WTC11 (cell line): ENCODE measurements at regions not wholly inside any gene's neighbourhood (a gene's known extent, or its start where the extent isn't known, plus 50 kb on each side); places are given as distances from the start of the nearest gene placed in this dataset.

Experiments used
- ATAC-seq: fragments of 200-7000 bp; cut with Tn5 transposase; 2 replicates; pipeline ENCODE4 v1.10.0; 2021; ENCODE audit warnings: mild to moderate bottlenecking, moderate library complexity
- CTCF ChIA-PET: fragments of 300-600 bp; sonication (Branson Sonifier 250); formaldehyde crosslinking; loops from one replicate; lab custom pipeline; 2021; ENCODE audit warnings: antibody characterized with exemption; lab: Charles Lee
- POLR2A ChIA-PET: fragments of 350-600 bp; sonication (Branson Sonifier 250); formaldehyde crosslinking; loops from one replicate; lab custom pipeline; 2021; ENCODE audit warnings: antibody characterized with exemption; lab: Charles Lee
- DNase-seq: peaks from one replicate; pipeline ENCODE4 v3.0.0; 2021; ENCODE audit warnings: low spot score
- H3K27ac Mint-ChIP-seq: 2 replicates; pipeline ENCODE4 v1.8.0; 2021; ENCODE audit warnings: mixed read lengths
- H3K27me3 Mint-ChIP-seq: 2 replicates; pipeline ENCODE4 v1.8.0; 2021; ENCODE audit warnings: low read depth, mild to moderate bottlenecking, moderate library complexity, mixed read lengths
- H3K36me3 Mint-ChIP-seq: 2 replicates; pipeline ENCODE4 v1.8.0; 2021; ENCODE audit warnings: mixed read lengths
- H3K4me1 Mint-ChIP-seq: 2 replicates; pipeline ENCODE4 v1.8.0; 2022; ENCODE audit warnings: mixed read lengths
- H3K4me3 Mint-ChIP-seq: 2 replicates; pipeline ENCODE4 v1.8.0; 2021; ENCODE audit warnings: mild to moderate bottlenecking, moderate library complexity, mixed read lengths
- H3K9me3 Mint-ChIP-seq: 2 replicates; pipeline ENCODE4 v1.8.0; 2021; ENCODE audit warnings: mixed read lengths
- AR ChIP-seq: fragments of 250-450 bp; sonication (Bioruptor Pico); IDR thresholded peaks from 2 replicates; pipeline ENCODE4 v1.9.0; 2021; ENCODE audit warnings: mild to moderate bottlenecking
- E2F1 ChIP-seq: sonication (generic); formaldehyde crosslinking; IDR thresholded peaks from 2 replicates; pipeline ENCODE4 v1.8.0; 2022; ENCODE audit warnings: mild to moderate bottlenecking, missing genetic modification reagents
- EMX1 ChIP-seq: fragments of 250-450 bp; sonication (Bioruptor Pico); IDR thresholded peaks from 2 replicates; pipeline ENCODE4 v1.8.0; 2021; ENCODE audit warnings: mild to moderate bottlenecking
- FOXJ3 ChIP-seq: sonication (generic); formaldehyde crosslinking; IDR thresholded peaks from 2 replicates; pipeline ENCODE4 v1.9.0; 2021; ENCODE audit warnings: missing genetic modification reagents, mild to moderate bottlenecking, borderline replicate concordance
- HMGXB4 ChIP-seq: sonication (generic); formaldehyde crosslinking; IDR thresholded peaks from 2 replicates; pipeline ENCODE4 v1.8.1; 2023; ENCODE audit warnings: mild to moderate bottlenecking, moderate library complexity, missing genetic modification reagents
- JAZF1 ChIP-seq: fragments of 250-450 bp; sonication (Bioruptor Pico); IDR thresholded peaks from 2 replicates; pipeline ENCODE4 v1.9.0; 2021; ENCODE audit warnings: moderate library complexity, mild to moderate bottlenecking, inconsistent platforms
- KAT7 ChIP-seq: sonication (generic); formaldehyde crosslinking; IDR thresholded peaks from 2 replicates; pipeline ENCODE4 v1.8.1; 2023; ENCODE audit warnings: missing genetic modification reagents, mild to moderate bottlenecking, borderline replicate concordance
- MXD4 ChIP-seq: fragments of 250-450 bp; sonication (Bioruptor Pico); IDR thresholded peaks from 2 replicates; pipeline ENCODE4 v1.8.0; 2021; ENCODE audit warnings: mild to moderate bottlenecking, moderate library complexity, borderline replicate concordance
- NFE2L1 ChIP-seq: sonication (generic); formaldehyde crosslinking; IDR thresholded peaks from 2 replicates; pipeline ENCODE4 v1.8.1; 2023; ENCODE audit warnings: missing genetic modification reagents
- NFYB ChIP-seq: sonication (generic); formaldehyde crosslinking; conservative IDR thresholded peaks from 2 replicates; pipeline ENCODE4 v1.8.0; 2022; ENCODE audit warnings: low read depth, missing genetic modification reagents
- PREB ChIP-seq: sonication (generic); formaldehyde crosslinking; IDR thresholded peaks from 2 replicates; pipeline ENCODE4 v1.8.1; 2022; ENCODE audit warnings: mild to moderate bottlenecking, missing genetic modification reagents, moderate library complexity, borderline replicate concordance
- SMAD4 ChIP-seq: sonication (generic); formaldehyde crosslinking; IDR thresholded peaks from 2 replicates; pipeline ENCODE4 v1.8.0; 2022; ENCODE audit warnings: mild to moderate bottlenecking, missing genetic modification reagents
- SP1 ChIP-seq: sonication (generic); formaldehyde crosslinking; conservative IDR thresholded peaks from 2 replicates; pipeline ENCODE4 v1.8.1; 2022; ENCODE audit warnings: missing genetic modification reagents
- ZNF219 ChIP-seq: sonication (generic); formaldehyde crosslinking; IDR thresholded peaks from 2 replicates; pipeline ENCODE4 v1.8.0; 2023; ENCODE audit warnings: missing genetic modification reagents, mild to moderate bottlenecking, borderline replicate concordance
- ZNF263 ChIP-seq: sonication (generic); formaldehyde crosslinking; IDR thresholded peaks from 2 replicates; pipeline ENCODE4 v1.8.1; 2022; ENCODE audit warnings: low read depth, mild to moderate bottlenecking, moderate library complexity, missing genetic modification reagents
- ZNF396 ChIP-seq: fragments of 250-450 bp; sonication (Bioruptor Pico); IDR thresholded peaks from 2 replicates; pipeline ENCODE4 v1.8.0; 2021; ENCODE audit warnings: mild to moderate bottlenecking, moderate library complexity, borderline replicate concordance
- ZNF416 ChIP-seq: fragments of 250-450 bp; sonication (Bioruptor Pico); IDR thresholded peaks from 2 replicates; pipeline ENCODE4 v1.9.0; 2021; ENCODE audit warnings: mild to moderate bottlenecking, inconsistent platforms
- ZNF423 ChIP-seq: fragments of 250-450 bp; sonication (Bioruptor Pico); IDR thresholded peaks from 2 replicates; pipeline ENCODE4 v2.1.2; 2022; ENCODE audit warnings: mild to moderate bottlenecking, moderate library complexity
- TF ChIP-seq, protein P1 (sequence below): sonication (generic); formaldehyde crosslinking; IDR thresholded peaks from 2 replicates; pipeline ENCODE4 v1.8.0; 2022; ENCODE audit warnings: mild to moderate bottlenecking, missing genetic modification reagents
- TF ChIP-seq, protein P2 (sequence below): sonication (generic); formaldehyde crosslinking; IDR thresholded peaks from 2 replicates; pipeline ENCODE4 v1.8.0; 2023; ENCODE audit warnings: missing genetic modification reagents, mild to moderate bottlenecking, borderline replicate concordance
- TF ChIP-seq, protein P3 (sequence below): sonication (generic); formaldehyde crosslinking; IDR thresholded peaks from 2 replicates; pipeline ENCODE4 v1.8.0; 2022; ENCODE audit warnings: mild to moderate bottlenecking, missing genetic modification reagents

DNA sequence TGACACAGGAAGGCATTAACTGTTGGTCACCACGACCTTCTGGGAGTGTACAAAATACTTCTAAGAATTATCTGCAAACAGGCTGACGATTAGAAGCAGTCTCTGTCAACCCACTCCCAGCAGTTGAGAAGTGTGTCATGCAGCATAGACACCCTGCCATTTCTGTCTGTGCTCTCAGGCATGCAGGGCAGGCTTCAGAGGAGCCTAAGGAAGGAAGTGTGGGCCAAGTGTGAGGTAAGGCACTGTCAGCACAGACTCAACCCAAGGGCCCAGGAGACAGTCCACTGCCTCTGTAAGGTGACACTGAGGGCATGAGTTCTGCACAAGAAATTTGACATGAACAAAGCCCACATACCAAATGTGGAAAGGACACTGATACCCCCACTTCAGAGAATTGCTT lies 109.0 kb upstream of the VIPR2 start:
- no peak for TF ChIP-seq ZNF219 (CRISPR knock-in tag)
- TF ChIP-seq KAT7 (CRISPR knock-in tag): no peak
- no peak for TF ChIP-seq ZNF396 (CRISPR knock-in tag)
- no peak for TF ChIP-seq HMGXB4 (CRISPR knock-in tag)
- TF ChIP-seq ZNF263: no peak
- no peak for TF ChIP-seq EMX1 (CRISPR knock-in tag)
- TF ChIP-seq E2F1 (CRISPR knock-in tag): no peak
- no peak for TF ChIP-seq PREB (CRISPR knock-in tag)
- no peak for TF ChIP-seq JAZF1 (CRISPR knock-in tag)
- TF ChIP-seq, protein P1, sequence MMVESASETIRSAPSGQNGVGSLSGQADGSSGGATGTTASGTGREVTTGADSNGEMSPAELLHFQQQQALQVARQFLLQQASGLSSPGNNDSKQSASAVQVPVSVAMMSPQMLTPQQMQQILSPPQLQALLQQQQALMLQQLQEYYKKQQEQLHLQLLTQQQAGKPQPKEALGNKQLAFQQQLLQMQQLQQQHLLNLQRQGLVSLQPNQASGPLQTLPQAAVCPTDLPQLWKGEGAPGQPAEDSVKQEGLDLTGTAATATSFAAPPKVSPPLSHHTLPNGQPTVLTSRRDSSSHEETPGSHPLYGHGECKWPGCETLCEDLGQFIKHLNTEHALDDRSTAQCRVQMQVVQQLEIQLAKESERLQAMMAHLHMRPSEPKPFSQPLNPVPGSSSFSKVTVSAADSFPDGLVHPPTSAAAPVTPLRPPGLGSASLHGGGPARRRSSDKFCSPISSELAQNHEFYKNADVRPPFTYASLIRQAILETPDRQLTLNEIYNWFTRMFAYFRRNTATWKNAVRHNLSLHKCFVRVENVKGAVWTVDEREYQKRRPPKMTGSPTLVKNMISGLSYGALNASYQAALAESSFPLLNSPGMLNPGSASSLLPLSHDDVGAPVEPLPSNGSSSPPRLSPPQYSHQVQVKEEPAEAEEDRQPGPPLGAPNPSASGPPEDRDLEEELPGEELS (CRISPR knock-in tag): no peak
- no peak for TF ChIP-seq FOXJ3
- ATAC-seq (no peak), DNase-seq (no peak)
- Mint-ChIP-seq H3K36me3 (no peaks in the 10 kb centered on the region; the same call in 1 of the 2 replicates), H3K4me1 (peaks cover 8% of the 10 kb centered on the region), H3K9me3 (peaks cover 41% of the 10 kb centered on the region), H3K4me3 (no peak overlapping the region), H3K27me3 (peaks cover 16% of the 10 kb centered on the region), H3K27ac (no peak overlapping the region)
- POLR2A ChIA-PET: no interaction called here
- CTCF ChIA-PET: no interaction called here

GRCh38 chr7:159250471-159250870 lies 105.8 kb upstream of the VIPR2 start:
- H3K4me1 Mint-ChIP-seq: peaks cover 8% of the 10 kb centered on the region
- TF ChIP-seq, protein P2, sequence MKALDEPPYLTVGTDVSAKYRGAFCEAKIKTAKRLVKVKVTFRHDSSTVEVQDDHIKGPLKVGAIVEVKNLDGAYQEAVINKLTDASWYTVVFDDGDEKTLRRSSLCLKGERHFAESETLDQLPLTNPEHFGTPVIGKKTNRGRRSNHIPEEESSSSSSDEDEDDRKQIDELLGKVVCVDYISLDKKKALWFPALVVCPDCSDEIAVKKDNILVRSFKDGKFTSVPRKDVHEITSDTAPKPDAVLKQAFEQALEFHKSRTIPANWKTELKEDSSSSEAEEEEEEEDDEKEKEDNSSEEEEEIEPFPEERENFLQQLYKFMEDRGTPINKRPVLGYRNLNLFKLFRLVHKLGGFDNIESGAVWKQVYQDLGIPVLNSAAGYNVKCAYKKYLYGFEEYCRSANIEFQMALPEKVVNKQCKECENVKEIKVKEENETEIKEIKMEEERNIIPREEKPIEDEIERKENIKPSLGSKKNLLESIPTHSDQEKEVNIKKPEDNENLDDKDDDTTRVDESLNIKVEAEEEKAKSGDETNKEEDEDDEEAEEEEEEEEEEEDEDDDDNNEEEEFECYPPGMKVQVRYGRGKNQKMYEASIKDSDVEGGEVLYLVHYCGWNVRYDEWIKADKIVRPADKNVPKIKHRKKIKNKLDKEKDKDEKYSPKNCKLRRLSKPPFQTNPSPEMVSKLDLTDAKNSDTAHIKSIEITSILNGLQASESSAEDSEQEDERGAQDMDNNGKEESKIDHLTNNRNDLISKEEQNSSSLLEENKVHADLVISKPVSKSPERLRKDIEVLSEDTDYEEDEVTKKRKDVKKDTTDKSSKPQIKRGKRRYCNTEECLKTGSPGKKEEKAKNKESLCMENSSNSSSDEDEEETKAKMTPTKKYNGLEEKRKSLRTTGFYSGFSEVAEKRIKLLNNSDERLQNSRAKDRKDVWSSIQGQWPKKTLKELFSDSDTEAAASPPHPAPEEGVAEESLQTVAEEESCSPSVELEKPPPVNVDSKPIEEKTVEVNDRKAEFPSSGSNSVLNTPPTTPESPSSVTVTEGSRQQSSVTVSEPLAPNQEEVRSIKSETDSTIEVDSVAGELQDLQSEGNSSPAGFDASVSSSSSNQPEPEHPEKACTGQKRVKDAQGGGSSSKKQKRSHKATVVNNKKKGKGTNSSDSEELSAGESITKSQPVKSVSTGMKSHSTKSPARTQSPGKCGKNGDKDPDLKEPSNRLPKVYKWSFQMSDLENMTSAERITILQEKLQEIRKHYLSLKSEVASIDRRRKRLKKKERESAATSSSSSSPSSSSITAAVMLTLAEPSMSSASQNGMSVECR (CRISPR knock-in tag): no peak
- TF ChIP-seq JAZF1 (CRISPR knock-in tag) (no peak), AR (CRISPR knock-in tag) (no peak), ZNF416 (CRISPR knock-in tag) (no peak), SMAD4 (no peak), SP1 (CRISPR knock-in tag) (no peak), NFYB (no peak), NFE2L1 (no peak), MXD4 (CRISPR knock-in tag) (no peak), ZNF423 (CRISPR knock-in tag) (no peak)
- TF ChIP-seq, protein P3, sequence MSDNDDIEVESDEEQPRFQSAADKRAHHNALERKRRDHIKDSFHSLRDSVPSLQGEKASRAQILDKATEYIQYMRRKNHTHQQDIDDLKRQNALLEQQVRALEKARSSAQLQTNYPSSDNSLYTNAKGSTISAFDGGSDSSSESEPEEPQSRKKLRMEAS (CRISPR knock-in tag): no peak

More at GRCh38 chr7:159250471-159250870, 105.8 kb upstream of the VIPR2 start:
- Mint-ChIP-seq H3K36me3 (peaks cover 2% of the 10 kb centered on the region; the same call in 1 of the 2 replicates), H3K27me3 (peaks cover 18% of the 10 kb centered on the region), H3K27ac (no peak overlapping the region), H3K4me3 (no peak overlapping the region), H3K9me3 (peaks cover 31% of the 10 kb centered on the region)
- CTCF ChIA-PET: interaction anchor here (1.2 kb wide), 1 partner anchor 167 kb away, joined by 3 read pairs; no protein-coding TSS in a partner anchor
- POLR2A ChIA-PET: no interaction called here
- DNase-seq (no peak), ATAC-seq (no peak)
